GM12873 (cell line): ENCODE measurements at regions not wholly inside any gene's neighbourhood (a gene's known extent, or its start where the extent isn't known, plus 50 kb on each side); places are given as distances from the start of the nearest gene placed in this dataset.

Experiments used
- CTCF ChIP-seq: IDR thresholded peaks from 2 replicates; pipeline ENCODE4 v1.5.1; 2012; ENCODE audit warnings: low read depth, mild to moderate bottlenecking, moderate library complexity, low read length, control low read depth; ENCODE audit not compliant: insufficient read depth; ENCODE audit errors: missing control alignments

GRCh38 chr4:33339762-33340161, 2619.6 kb downstream of the PCDH7 start:
- no peak for TF ChIP-seq CTCF

DNA sequence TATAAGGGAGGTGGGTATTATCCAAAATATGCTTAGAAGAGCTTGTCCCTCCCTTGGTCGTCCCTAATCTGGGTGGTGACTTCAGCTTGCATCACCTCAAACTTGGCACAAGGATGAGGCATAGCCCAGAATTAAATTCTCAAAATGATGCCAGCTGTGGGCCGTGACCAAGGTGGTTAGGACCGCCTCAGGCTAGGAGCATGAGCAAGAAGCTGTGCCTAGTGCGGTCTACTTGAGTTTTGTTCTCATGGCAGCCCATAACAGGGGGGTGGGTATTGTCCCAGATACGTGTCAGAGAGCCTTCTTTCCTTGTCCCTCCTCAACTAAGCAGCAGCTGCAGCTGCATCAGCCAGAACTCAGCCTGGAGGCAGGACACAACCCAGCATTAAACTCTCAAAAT, 2620.0 kb downstream of the PCDH7 start:
- TF ChIP-seq CTCF = no peak

DNA sequence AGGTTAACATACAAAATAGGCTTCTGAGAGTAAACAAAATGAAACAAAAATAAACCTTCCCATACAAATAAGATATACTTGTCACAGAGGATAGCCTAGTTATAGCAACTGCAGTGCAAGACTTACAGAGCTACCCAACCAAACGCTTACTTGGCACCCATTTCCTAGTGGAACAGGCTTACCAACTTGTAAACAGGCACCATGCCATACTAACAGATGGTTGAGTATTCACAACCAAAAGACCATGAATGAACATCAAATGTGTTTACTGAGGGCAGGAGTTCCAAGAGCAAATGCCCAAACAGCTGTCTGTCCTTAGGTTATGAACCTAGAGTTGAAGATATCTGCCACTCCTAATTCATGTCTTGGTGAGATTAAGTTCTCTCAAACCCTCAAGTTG, 2629.2 kb downstream of the PCDH7 start:
- no peak for TF ChIP-seq CTCF

GRCh38 chr4:33357121-33357520, 2637.0 kb downstream of the PCDH7 start:
- no peak for TF ChIP-seq CTCF

DNA sequence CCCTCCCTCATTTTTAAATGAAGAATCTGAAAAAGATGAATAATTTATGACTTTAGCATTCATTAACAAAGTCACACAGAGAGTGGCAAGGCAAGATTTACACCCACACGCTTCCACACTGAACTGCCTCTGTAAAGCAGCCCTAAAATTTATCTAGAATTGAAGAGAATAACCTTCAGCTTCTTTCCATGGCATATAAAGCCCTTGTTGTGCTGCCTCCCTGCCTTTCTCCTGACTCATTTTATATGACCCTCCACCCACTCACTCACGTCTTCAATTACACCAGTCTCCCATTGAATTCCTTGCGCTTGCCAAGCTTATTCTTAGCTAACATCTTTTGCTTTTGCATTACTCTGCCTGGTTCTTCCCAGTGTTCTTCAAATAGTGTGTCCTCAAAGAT, 2649.3 kb downstream of the PCDH7 start:
- no peak for TF ChIP-seq CTCF

DNA sequence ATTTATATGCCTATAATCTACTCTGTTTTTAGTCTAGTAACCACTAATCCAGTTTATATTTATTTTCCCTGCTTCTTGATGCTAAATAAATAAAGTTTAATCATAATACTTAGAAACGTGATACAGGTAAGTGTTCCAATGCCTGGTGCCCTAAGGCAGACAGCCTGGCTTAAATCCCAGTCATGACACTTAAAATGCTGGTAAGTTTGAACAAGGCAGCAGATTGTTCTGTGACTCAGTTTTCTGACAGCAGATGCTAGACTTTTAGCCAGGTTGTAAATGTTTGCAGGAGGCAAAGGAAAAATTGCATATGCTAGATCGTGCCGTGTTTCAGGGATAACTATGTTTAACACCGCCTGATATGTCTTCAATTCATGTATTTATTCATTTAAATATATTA, 2661.6 kb downstream of the PCDH7 start:
- no peak for TF ChIP-seq CTCF

- TF ChIP-seq CTCF = no peak
Observed at GRCh38 chr4:33386764-33387163, 2666.6 kb downstream of the PCDH7 start.

DNA sequence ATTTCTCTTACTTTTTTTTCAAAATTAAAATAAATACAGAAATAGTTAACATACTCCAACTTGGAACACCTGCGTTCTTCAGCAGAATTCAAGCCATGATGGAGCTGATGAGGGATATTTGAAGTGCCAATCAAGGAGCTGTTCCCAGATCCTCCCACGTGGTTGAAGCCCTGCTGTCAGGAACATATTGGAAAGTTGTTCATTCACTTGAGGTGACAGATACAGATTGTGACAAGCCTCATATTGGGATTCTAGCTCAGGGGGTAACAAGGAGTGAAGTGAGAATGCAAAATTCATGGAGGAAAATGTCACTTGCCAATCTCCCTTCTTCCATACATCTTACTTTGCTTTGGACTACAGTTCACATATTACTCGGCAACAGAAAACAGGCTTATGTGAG, 2670.8 kb downstream of the PCDH7 start:
- TF ChIP-seq CTCF = no peak
